SHP77 (cell line): ENCODE measurements at regions not wholly inside any gene's neighbourhood (a gene's known extent, or its start where the extent isn't known, plus 50 kb on each side); places are given as distances from the start of the nearest gene placed in this dataset.
A peak's percentile ranks its signal among the peaks of the same experiment; 100 is the strongest.
"Not testable (repeated sequence)": the region's sequence is repeated elsewhere in the genome, so short reads cannot be mapped to it uniquely, and the experiment has no call there.

Experiments
- DNase-seq, 2 experiments: peaks; one replicate each; lab custom pipeline; 2025; lab: John Stamatoyannopoulos, UW

GRCh38 chr5:123718238-123718637, 206.3 kb downstream of the CSNK1G3 start:
- no peak for DNase-seq

- no peak for DNase-seq
Measured at GRCh38 chr5:123717139-123717538, 205.2 kb downstream of the CSNK1G3 start.

GRCh38 chr5:123710031-123710430, 198.1 kb downstream of the CSNK1G3 start:
- no peak for DNase-seq

GRCh38 chr5:123709422-123709821, 197.4 kb downstream of the CSNK1G3 start:
- DNase-seq: no peak

GRCh38 chr5:123708074-123708806, 196.3 kb downstream of the CSNK1G3 start:
- no peak for DNase-seq

GRCh38 chr5:123706531-123706930, 194.6 kb downstream of the CSNK1G3 start:
- no peak for DNase-seq

GRCh38 chr5:123705741-123706140, 193.8 kb downstream of the CSNK1G3 start:
- no peak for DNase-seq

GRCh38 chr5:123701511-123702200, 189.7 kb downstream of the CSNK1G3 start:
- DNase-seq: no peak

GRCh38 chr5:123700624-123701287, 188.8 kb downstream of the CSNK1G3 start:
- DNase-seq: no peak

GRCh38 chr5:123699571-123699970, 187.6 kb downstream of the CSNK1G3 start:
- DNase-seq: no peak

GRCh38 chr5:123698937-123699336, 187.0 kb downstream of the CSNK1G3 start:
- DNase-seq: not testable (repeated sequence)

GRCh38 chr5:123696921-123697341, 185.0 kb downstream of the CSNK1G3 start:
- DNase-seq: peak in 1 of 2 experiments; percentile 13

- no peak for DNase-seq
Measured at GRCh38 chr5:123690821-123691220, 178.8 kb downstream of the CSNK1G3 start.

- DNase-seq: no peak
Measured at GRCh38 chr5:123681061-123681460, 169.1 kb downstream of the CSNK1G3 start.

- DNase-seq: no peak
Measured at GRCh38 chr5:123673107-123673506, 161.1 kb downstream of the CSNK1G3 start.

- no peak for DNase-seq
Measured at GRCh38 chr5:123671711-123672456, 159.9 kb downstream of the CSNK1G3 start.

GRCh38 chr5:123671042-123671441, 159.1 kb downstream of the CSNK1G3 start:
- peak; percentile 30 to 42 for DNase-seq
